Testis (tissue), 2 donors: ENCODE measurements at regions not wholly inside any gene's neighbourhood (a gene's known extent, or its start where the extent isn't known, plus 50 kb on each side); places are given as distances from the start of the nearest gene placed in this dataset.

Experiments
- DNase-seq: peaks from one replicate; pipeline ENCODE4 v3.0.0-alpha.2; 2019
- H3K27ac ChIP-seq, 2 donors: fragments of 200-600 bp; sonication (generic); one replicate each; pipeline ENCODE4 v1.5.1; 2019
- H3K27me3 ChIP-seq: fragments of 200-600 bp; sonication (generic); one replicate; pipeline ENCODE4 v1.5.1; 2019
- H3K36me3 ChIP-seq: fragments of 200-600 bp; sonication (generic); one replicate; pipeline ENCODE4 v1.5.1; 2017; ENCODE audit warnings: low read depth; ENCODE audit errors: missing control alignments
- H3K4me1 ChIP-seq: fragments of 200-600 bp; sonication (generic); one replicate; pipeline ENCODE4 v1.5.1; 2019
- H3K4me3 ChIP-seq, 2 donors: fragments of 200-600 bp; sonication (generic); one replicate each; pipeline ENCODE4 v1.5.1; 2017 to 2019
- H3K9me3 ChIP-seq: fragments of 200-600 bp; sonication (generic); one replicate; pipeline ENCODE4 v1.5.1; 2017
- POLR2A ChIP-seq: fragments of 450-650 bp; IDR thresholded peaks from one replicate; pipeline ENCODE4 v1.6.1; 2017; ENCODE audit warnings: antibody characterized with exemption, mild to moderate bottlenecking, moderate library complexity
- WGBS, 2 donors: methylation state at CpG; one replicate each; pipeline ENCODE4 v1.1.5; 2018; 5-methylcytosine and 5-hydroxymethylcytosine counted together
- intact Hi-C: fragments of 100-400 bp; cut with DNase I; formaldehyde crosslinking; loops from one replicate; pipeline ENCODE4 v1.15.1; 2023; ENCODE audit warnings: low total_unique reads
- TF ChIP-seq, protein P1 (sequence below), 3 experiments: fragments of 450-650 bp in 2 of 3; fragments of 200-600 bp in 1 of 3; sonication (generic) in 1 of 3; IDR thresholded peaks; one replicate each; pipeline ENCODE4 v1.5.1; 2016 to 2019; ENCODE audit warnings: antibody characterized with exemption in 3 of 3, mild to moderate bottlenecking in 2 of 3, moderate library complexity in 1 of 3

DNA sequence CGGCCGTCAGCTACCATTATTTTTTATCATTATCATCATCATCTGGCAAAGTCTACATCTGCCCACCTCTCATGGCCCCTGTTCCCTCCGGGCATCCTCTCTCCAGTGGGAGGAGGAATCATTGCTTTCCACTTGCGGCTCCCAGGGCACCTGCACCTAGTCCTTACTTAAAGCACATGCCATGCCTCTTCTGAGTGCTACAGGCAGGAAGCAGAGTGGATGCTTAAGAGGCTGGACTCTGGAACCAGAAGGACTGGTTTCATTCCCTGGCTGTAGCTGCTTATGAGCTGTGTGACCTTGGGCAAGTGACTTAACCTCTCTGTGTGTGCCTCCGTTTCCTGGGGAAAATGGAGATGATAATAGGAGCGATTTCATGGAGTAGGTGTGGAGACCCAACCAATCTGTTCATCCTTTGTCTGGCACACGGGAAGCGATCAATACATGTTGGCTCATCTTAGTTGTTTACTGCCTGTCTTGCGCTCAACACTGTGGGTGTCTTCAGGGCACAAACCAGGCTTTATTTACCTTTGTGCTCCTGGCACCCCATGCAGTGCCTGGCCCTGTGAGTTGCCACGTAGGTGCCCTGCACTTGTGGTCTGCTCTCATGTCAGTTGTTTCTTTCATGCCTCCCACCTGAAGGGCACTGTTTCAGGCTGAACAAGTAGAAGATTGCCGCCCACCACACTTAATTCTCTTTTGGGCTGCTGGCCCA, 317.0 kb upstream of the SULF2 start:
- intact Hi-C loops = no loop called here
- WGBS, 2 donors = 91 to 96% methylated on average over 11 of the region's 11 CpGs

DNA sequence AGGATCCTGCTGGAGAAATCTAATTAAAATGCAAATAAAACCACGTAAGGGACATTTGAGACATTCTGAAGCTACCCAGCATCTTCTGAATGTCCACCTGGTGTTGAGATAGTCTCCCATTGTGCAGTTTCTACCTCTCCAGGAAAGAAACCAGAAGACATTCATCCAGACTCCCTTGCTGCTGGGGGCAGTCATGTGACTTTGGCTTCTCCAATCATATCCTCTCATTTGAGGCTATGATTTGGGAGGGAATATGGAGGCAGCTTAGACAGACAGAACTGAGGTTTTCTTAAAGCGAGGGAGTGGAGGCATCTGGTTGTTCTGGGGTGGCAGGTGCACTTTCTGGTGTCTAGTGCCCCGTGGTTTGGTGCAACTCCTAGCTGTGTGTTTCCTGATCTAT, 315.2 kb upstream of the SULF2 start:
- no peak for DNase-seq
- TF ChIP-seq, protein P1, sequence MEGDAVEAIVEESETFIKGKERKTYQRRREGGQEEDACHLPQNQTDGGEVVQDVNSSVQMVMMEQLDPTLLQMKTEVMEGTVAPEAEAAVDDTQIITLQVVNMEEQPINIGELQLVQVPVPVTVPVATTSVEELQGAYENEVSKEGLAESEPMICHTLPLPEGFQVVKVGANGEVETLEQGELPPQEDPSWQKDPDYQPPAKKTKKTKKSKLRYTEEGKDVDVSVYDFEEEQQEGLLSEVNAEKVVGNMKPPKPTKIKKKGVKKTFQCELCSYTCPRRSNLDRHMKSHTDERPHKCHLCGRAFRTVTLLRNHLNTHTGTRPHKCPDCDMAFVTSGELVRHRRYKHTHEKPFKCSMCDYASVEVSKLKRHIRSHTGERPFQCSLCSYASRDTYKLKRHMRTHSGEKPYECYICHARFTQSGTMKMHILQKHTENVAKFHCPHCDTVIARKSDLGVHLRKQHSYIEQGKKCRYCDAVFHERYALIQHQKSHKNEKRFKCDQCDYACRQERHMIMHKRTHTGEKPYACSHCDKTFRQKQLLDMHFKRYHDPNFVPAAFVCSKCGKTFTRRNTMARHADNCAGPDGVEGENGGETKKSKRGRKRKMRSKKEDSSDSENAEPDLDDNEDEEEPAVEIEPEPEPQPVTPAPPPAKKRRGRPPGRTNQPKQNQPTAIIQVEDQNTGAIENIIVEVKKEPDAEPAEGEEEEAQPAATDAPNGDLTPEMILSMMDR (IDR thresholded peaks at IDR 0.05) = no peak
- no peak for TF ChIP-seq POLR2A
- no peak overlapping the region for H3K27ac ChIP-seq
- intact Hi-C loops = no loop called here
- H3K4me3 ChIP-seq = no peak overlapping the region
- H3K9me3 ChIP-seq = no peaks in the 10 kb centered on the region
- 88 to 97% methylated on average over 3 of the region's 3 CpGs for WGBS, 2 donors
- H3K27me3 ChIP-seq = no peaks in the 10 kb centered on the region
- no peaks in the 10 kb centered on the region for H3K36me3 ChIP-seq
- H3K4me1 ChIP-seq = peaks cover 9% of the 10 kb centered on the region

More for the DNA sequence above, 317.0 kb upstream of the SULF2 start:
- H3K36me3 ChIP-seq = no peaks in the 10 kb centered on the region
- no peak overlapping the region for H3K4me3 ChIP-seq
- H3K27ac ChIP-seq = no peak overlapping the region
- H3K4me1 ChIP-seq = peaks cover 9% of the 10 kb centered on the region
- H3K27me3 ChIP-seq = no peaks in the 10 kb centered on the region
- no peak for TF ChIP-seq POLR2A
- TF ChIP-seq, protein P1 (IDR thresholded peaks at IDR 0.05) = no peak
- no peaks in the 10 kb centered on the region for H3K9me3 ChIP-seq
- no peak for DNase-seq

DNA sequence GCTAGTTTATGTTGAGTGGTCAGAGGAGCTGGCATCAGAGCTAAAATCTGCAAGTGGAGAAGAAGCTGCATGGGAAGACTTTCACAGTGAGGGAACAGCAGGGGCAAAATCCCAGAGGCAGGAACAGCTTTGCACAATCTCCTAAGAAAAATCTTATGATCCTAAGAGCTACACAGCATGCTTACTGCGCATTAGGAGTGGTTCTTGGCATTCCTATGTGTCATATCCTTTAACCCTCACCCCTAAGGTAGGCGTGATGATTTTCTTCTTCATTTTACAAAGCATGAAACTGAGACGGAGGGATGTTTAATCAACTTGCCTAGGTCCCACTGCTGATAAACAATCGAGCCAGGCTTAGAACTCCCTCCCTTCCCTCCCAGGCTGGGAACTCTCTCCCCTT, 313.6 kb upstream of the SULF2 start:
- Histone ChIP-seq H3K9me3 (no peaks in the 10 kb centered on the region), H3K4me1 (peaks cover 9% of the 10 kb centered on the region), H3K36me3 (no peaks in the 10 kb centered on the region), H3K27ac (no peak overlapping the region), H3K4me3 (no peak overlapping the region), H3K27me3 (no peaks in the 10 kb centered on the region)
- TF ChIP-seq POLR2A = no peak
- TF ChIP-seq, protein P1 (IDR thresholded peaks at IDR 0.05) = no peak
- no peak for DNase-seq
- intact Hi-C loops = no loop called here
- WGBS, 2 donors = 65 to 67% methylated on average over 4 of the region's 4 CpGs

DNA sequence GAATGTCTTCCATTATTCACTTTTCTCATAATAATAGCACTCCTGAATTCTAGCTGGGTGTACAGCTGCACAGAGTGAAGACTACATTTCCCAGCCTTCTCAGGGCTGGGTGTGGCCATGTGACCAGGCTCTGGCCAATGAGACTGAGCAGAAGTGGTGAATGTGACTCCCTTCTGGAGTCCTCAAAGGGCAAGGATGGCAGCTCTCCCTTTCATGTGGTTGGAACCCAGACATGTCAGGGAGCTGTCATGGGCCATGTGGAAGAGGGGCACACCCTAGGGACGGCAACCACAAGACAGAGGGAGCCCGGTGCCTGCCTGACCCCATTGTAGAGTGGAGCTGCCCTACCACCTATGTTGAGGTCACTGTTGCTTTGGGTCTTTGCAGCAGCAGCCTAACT, 312.8 kb upstream of the SULF2 start:
- Histone ChIP-seq H3K9me3 (no peaks in the 10 kb centered on the region), H3K36me3 (no peaks in the 10 kb centered on the region), H3K4me1 (peaks cover 3% of the 10 kb centered on the region), H3K27me3 (no peaks in the 10 kb centered on the region), H3K4me3 (no peak overlapping the region), H3K27ac (no peak overlapping the region)
- no peak for DNase-seq
- intact Hi-C loops = no loop called here
- TF ChIP-seq, protein P1 (IDR thresholded peaks at IDR 0.05) = no peak
- TF ChIP-seq POLR2A = no peak
- WGBS, 2 donors = 87 to 94% methylated on average over 2 of the region's 2 CpGs
